K562 (cell line): ENCODE measurements at regions not wholly inside any gene's neighbourhood (a gene's known extent, or its start where the extent isn't known, plus 50 kb on each side); places are given as distances from the start of the nearest gene placed in this dataset.

ENCODE experiments used
- ADNP ChIP-seq: fragments of 200-800 bp; sonication (Bioruptor generic); IDR thresholded peaks from 2 replicates; pipeline ENCODE4 v1.6.1; 2016; ENCODE audit warnings: missing genetic modification characterization, missing compliant biosample characterization
- BCOR ChIP-seq: fragments of 450-650 bp; IDR thresholded peaks from 2 replicates; pipeline ENCODE4 v1.6.1; 2016
- CTBP1 ChIP-seq: fragments of 450-650 bp; IDR thresholded peaks from 2 replicates; pipeline ENCODE4 v1.6.1; 2016; ENCODE audit warnings: borderline replicate concordance
- DNMT1 ChIP-seq: fragments of 450-650 bp; IDR thresholded peaks from 2 replicates; pipeline ENCODE4 v1.6.1; 2016; ENCODE audit warnings: antibody characterized with exemption, mild to moderate bottlenecking
- HMBOX1 ChIP-seq: sonication (generic); IDR thresholded peaks from 2 replicates; pipeline ENCODE4 v1.6.1; 2016
- RBFOX2 ChIP-seq: fragments of 200-400 bp; formaldehyde crosslinking; IDR thresholded peaks from 2 replicates; pipeline ENCODE4 v1.6.1; 2017; ENCODE audit warnings: low read depth, mild to moderate bottlenecking, low read length, moderate library complexity
- STAT5A ChIP-seq: IDR thresholded peaks from 2 replicates; pipeline ENCODE4 v1.6.1; 2012; ENCODE audit warnings: low read length, inconsistent platforms, borderline replicate concordance
- ZBTB49 ChIP-seq: sonication (generic); formaldehyde crosslinking; IDR thresholded peaks from 2 replicates; pipeline ENCODE4 v1.8.0; 2022; ENCODE audit warnings: missing genetic modification reagents, mild to moderate bottlenecking, borderline replicate concordance
- ZFP30 ChIP-seq: fragments of 250-450 bp; sonication (Bioruptor Pico); IDR thresholded peaks from 2 replicates; pipeline ENCODE4 v1.8.0; 2022; ENCODE audit warnings: moderate library complexity, mild to moderate bottlenecking, inconsistent platforms, borderline replicate concordance
- ZNF175 ChIP-seq: fragments of 200-800 bp; sonication (Bioruptor generic); IDR thresholded peaks from 2 replicates; pipeline ENCODE4 v1.6.1; 2016; ENCODE audit warnings: low read depth, mild to moderate bottlenecking, missing genetic modification characterization, missing compliant biosample characterization
- TF ChIP-seq, protein P1 (sequence below): sonication (generic); formaldehyde crosslinking; IDR thresholded peaks from 2 replicates; pipeline ENCODE4 v1.8.1; 2023; ENCODE audit warnings: missing genetic modification reagents, mild to moderate bottlenecking, borderline replicate concordance
- TF ChIP-seq, protein P2 (sequence below): fragments of 250-450 bp; sonication (Bioruptor Pico); IDR thresholded peaks from 2 replicates; pipeline ENCODE4 v1.9.0; 2021; ENCODE audit warnings: mild to moderate bottlenecking
- TF ChIP-seq, protein P3 (sequence below): fragments of 450-650 bp; formaldehyde crosslinking; IDR thresholded peaks from 2 replicates; pipeline ENCODE4 v1.4.0; 2022; ENCODE audit warnings: missing genetic modification characterization

GRCh38 chr13:34161931-34162543 lies 344.1 kb downstream of the RFC3 start (continued):
- TF ChIP-seq, protein P1, sequence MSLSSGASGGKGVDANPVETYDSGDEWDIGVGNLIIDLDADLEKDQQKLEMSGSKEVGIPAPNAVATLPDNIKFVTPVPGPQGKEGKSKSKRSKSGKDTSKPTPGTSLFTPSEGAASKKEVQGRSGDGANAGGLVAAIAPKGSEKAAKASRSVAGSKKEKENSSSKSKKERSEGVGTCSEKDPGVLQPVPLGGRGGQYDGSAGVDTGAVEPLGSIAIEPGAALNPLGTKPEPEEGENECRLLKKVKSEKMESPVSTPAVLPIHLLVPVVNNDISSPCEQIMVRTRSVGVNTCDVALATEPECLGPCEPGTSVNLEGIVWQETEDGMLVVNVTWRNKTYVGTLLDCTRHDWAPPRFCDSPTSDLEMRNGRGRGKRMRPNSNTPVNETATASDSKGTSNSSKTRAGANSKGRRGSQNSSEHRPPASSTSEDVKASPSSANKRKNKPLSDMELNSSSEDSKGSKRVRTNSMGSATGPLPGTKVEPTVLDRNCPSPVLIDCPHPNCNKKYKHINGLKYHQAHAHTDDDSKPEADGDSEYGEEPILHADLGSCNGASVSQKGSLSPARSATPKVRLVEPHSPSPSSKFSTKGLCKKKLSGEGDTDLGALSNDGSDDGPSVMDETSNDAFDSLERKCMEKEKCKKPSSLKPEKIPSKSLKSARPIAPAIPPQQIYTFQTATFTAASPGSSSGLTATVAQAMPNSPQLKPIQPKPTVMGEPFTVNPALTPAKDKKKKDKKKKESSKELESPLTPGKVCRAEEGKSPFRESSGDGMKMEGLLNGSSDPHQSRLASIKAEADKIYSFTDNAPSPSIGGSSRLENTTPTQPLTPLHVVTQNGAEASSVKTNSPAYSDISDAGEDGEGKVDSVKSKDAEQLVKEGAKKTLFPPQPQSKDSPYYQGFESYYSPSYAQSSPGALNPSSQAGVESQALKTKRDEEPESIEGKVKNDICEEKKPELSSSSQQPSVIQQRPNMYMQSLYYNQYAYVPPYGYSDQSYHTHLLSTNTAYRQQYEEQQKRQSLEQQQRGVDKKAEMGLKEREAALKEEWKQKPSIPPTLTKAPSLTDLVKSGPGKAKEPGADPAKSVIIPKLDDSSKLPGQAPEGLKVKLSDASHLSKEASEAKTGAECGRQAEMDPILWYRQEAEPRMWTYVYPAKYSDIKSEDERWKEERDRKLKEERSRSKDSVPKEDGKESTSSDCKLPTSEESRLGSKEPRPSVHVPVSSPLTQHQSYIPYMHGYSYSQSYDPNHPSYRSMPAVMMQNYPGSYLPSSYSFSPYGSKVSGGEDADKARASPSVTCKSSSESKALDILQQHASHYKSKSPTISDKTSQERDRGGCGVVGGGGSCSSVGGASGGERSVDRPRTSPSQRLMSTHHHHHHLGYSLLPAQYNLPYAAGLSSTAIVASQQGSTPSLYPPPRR (CRISPR knock-in tag), result no peak
- no peak for TF ChIP-seq DNMT1
- no peak for TF ChIP-seq BCOR
- no peak for TF ChIP-seq ZBTB49
- no peak for TF ChIP-seq RBFOX2
- TF ChIP-seq STAT5A, result no peak
- no peak for TF ChIP-seq CTBP1
- no peak for TF ChIP-seq ZNF175 (CRISPR knock-in tag)
- no peak for TF ChIP-seq ZFP30
- TF ChIP-seq, protein P2, sequence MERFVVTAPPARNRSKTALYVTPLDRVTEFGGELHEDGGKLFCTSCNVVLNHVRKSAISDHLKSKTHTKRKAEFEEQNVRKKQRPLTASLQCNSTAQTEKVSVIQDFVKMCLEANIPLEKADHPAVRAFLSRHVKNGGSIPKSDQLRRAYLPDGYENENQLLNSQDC (CRISPR knock-in tag), result no peak
- no peak for TF ChIP-seq ADNP
- TF ChIP-seq HMBOX1, result no peak
- TF ChIP-seq, protein P3, sequence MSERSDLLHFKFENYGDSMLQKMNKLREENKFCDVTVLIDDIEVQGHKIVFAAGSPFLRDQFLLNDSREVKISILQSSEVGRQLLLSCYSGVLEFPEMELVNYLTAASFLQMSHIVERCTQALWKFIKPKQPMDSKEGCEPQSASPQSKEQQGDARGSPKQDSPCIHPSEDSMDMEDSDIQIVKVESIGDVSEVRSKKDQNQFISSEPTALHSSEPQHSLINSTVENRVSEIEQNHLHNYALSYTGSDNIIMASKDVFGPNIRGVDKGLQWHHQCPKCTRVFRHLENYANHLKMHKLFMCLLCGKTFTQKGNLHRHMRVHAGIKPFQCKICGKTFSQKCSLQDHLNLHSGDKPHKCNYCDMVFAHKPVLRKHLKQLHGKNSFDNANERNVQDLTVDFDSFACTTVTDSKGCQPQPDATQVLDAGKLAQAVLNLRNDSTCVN (CRISPR knock-in tag), result no peak
- TF ChIP-seq, all 486 proteins: peak for 0
